NOMO-1 treated with DMSO at 0.1 percent for 48 hours (cell line): ENCODE measurements at regions not wholly inside any gene's neighbourhood (a gene's known extent, or its start where the extent isn't known, plus 50 kb on each side); places are given as distances from the start of the nearest gene placed in this dataset.

Experiments
- DNase-seq: peaks from one replicate; lab custom pipeline; 2025; ENCODE audit not compliant: unreplicated experiment; lab: John Stamatoyannopoulos, UW

DNA sequence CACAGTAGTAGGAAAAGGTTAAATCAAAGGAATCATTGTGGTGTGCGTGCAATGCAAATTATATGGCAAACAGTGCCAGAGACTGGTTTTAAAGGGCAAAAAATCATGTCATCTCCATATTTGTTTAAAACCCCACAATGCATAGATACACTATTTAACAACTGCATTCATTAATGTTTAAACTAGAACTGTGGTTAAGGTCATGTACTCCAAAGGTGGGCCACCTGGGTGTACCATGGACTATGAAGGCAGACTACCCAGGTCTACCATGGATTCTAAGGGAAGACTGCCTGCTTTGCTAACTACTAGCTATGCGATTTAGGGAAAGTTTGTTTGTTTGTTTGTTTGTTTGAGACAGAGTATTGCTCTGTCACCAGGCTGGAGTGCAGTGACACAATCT is 356.3 kb downstream of the ZEB2 start:
- DNase-seq, result no peak

DNA sequence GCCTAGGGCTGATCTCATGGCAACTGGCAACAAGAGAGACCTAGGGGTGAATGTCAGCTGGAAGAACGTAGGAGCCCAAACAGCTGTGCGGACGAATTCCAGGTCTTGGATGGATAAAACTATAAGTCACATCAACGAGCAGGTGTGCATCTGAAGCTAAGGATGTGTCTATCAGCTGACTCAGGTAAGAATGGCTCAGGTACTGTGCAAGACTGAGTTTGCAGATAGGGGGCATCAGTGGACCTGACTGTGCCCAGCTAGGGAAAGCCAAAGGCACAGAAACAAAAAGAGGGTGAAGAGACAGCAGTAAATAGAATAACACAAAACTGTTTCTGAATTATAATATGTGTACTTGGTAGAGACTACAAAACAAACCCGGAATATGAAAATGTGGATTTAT is 357.3 kb downstream of the ZEB2 start:
- DNase-seq, result no peak

DNA sequence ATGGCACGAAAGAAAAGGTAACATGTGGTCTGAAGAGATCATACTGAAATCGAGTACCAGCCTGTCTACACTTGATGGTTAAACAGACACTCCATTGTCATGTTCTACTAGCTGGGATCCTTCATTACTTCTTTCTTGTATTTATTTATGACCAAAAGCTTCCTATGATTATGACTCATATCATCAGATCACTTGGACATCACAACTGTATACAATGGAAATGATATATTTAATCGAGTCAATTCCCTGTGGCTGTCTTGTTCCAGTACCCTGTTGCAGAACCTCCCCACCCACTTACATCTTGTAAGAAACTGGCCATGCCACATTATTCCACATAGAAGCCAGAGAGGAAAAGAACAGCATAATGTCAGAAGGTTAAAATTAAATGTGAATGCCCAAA is 358.9 kb downstream of the ZEB2 start:
- no peak for DNase-seq

DNA sequence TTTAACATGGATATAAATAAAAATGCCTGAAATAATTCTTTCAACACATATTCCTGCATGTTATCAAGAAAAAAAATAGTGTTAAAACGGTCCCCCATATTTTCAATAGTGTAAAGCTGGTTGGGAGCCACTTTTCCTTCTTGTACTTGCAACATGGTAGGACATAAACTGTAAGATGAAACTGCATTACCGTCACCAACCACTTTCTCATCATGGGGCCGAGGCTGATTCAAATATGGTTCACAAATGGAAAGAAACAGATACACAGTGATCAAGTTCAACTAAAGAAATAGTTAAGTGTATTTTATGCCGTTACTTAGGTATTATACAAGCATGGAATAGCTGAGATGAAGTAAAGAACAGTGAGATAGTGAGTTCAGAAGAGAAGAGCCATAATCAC is 360.7 kb downstream of the ZEB2 start:
- no peak for DNase-seq

DNA sequence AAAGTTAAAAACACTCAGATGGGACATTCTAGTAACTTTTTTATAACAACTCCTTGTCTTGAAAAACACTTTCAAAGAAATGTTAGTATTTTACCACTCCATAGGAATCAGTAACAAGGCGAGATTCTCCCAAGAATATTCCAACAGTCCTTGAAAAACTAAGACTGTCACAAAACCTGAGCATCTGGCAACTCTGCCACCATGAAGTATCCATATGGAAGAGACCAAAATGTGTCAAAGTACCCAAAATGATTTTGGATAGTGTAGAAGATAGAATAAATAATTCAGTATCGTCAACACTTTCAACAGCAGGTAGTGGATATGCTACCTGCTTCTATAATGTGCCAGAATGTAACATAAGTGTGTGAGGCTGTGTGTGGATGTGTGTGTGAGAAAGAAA is 361.8 kb downstream of the ZEB2 start:
- DNase-seq, result no peak

DNA sequence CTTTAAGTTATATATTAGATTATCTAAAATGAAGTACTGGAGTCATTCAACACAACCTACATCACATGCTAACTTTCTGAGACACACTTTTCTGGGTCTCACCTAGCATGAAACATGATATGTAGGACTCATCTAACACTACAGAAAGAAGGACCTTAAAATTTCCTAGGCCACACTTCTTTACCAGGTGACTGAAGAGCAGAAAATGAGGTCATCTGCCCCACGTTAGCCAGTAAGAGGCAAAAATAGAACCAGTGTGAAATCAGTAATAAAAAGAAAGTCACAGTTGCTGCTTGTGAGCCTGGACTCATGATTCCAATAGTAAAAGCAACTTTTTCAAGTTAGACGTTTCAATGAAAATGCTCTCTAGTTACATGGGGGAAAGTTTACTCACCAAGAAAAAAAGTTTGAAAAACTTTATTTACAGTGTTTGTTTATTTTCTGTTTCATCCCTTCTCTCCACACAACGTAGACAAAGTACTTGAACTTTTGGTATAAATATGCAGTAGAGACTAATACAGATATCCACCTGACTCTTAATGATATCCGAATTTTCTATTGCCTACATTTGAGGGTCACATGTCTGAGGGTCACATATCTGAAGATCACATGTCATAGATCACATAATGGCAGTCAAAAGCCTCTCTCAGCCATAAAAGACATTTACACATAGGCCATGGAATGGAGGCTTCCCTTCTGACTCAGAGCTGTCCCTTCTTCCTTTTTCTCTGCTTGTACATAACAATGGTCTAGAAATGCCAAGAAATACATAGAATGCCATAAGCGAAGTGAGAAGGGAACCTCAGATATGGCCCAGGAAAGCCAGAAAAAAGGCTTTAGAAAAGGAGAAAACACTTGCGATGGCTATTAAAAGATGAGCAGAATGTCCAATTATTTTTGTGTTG is 362.9 kb downstream of the ZEB2 start:
- no peak for DNase-seq

DNA sequence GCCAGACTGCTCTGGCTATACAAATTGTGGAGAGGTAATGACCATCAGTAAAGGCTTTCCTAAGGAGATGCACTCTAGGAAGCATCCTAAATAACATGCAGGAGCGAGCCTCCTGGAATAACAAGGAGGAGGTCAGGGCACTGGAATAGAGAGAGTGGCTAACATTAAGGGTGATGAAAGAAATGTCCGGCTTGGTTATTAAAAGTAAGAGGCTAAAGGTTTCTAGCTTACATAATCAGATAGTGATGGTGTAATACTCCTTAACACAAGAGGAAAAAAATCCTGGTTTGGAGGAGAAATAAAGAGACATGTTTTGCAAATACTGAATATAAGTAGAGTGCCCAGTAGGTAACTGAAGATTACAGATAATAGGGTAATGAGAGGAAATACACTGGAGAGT is 365.7 kb downstream of the ZEB2 start:
- DNase-seq, result no peak

DNA sequence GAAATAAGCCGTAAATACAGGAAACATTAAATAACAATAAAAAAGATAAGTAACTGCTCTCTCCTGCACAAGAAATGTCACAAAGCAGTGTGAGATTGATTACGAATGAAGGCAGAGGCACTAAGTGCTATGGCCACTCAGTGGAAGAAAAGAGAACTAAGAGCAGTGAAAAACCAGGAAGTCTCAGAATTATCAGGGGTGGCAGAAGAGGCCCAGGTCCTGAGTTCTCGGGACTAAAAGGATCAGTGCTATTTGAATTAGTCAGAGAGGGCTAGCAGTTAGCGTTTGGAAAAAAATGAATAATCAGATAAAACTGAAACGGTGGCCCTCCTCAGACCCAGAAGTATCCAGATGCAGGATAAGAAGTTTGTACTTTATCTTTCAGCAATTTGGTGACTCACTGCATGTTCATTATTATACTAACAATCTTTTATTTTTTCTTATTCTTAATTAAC is 367.1 kb downstream of the ZEB2 start:
- DNase-seq, result peak; percentile 75

DNA sequence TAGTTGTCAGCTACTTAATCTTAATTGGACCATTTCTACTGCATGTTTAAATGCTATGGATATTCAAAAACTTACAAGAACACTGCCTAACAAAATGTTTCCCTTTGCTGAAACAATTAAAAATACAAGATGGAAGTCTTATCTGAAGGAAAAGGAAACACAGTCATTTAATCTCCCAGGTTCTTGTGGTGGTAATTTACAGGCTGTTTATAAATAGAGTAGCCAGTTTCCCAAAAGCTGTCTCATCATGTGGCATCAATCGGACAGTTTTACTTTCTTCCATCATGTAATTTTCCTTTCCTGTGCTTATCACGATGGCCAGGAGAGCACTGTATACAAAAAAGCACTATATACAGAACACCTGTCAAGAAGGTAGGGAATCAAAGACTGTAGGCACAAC is 368.1 kb downstream of the ZEB2 start:
- no peak for DNase-seq

DNA sequence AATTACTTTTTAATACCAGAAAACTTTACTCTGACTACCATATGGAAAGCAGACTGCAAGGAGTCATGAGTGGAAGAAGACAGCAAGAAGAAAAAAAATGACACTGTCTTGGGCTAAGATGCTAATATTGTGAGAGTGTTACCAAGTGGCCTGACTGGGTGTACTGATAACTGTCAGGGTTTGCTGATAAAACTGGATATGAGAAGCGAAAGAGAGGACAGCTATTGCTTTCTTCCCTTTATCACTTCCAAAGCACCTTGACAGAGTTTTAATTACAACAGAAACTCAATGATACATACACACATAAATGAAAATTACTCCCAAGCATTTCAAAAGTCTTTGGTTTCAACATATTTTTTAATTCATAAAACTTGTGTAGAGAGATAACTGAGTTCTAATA is 368.5 kb downstream of the ZEB2 start:
- no peak for DNase-seq

DNA sequence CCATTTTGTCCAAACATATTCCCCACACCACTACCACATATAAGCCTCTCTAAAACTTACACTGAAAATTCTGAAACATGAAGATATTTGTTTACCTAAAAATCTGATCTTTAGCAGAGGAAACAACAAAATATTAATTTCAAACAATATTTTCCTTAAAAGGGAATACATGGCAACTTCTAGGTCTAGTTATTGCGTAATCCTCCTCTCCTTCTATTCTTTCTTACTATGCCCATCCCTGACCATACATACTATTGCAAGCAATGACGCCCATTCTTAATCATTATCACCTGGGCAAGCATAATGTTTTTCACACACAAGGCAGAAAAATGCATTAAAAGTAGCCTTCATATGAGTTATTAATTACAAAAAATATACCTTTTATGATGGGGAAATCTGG is 372.6 kb downstream of the ZEB2 start:
- DNase-seq, result no peak

DNA sequence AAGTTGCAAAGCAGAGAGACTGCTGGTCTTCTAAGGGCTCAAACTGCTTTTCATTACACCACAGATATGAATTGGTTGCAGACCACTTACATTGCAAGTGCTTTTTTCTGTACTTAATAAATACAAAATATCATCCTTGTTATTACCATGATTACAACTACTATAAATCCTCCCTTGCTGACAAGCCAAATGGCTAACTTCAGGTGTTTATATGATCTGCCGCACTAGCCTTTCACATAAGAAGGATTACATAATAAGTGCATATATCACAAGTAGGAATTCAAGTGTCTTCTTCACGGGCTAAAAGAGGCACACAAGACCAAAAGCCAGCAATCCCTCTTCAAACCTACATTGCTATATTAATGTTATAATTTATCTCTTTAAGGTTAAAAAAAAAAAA is 373.0 kb downstream of the ZEB2 start:
- DNase-seq, result no peak

DNA sequence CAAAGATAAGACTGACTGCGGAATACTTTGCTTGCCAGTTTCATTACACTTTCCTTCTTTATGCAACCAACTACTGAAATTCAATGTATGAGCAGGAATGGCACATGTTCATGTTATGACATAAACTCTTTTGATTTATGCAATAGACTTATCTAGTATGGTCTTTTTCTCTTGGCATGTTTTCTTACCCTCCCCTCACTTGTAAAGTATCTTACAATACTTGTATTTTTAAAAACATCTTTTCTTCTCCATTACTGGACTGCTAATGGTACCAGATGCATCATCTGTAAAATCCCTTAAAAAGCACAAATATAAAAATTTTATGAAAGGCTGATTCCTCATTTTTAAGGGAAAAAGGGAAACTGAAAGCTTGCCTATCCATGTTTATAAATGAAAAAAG is 373.8 kb downstream of the ZEB2 start:
- DNase-seq, result no peak

DNA sequence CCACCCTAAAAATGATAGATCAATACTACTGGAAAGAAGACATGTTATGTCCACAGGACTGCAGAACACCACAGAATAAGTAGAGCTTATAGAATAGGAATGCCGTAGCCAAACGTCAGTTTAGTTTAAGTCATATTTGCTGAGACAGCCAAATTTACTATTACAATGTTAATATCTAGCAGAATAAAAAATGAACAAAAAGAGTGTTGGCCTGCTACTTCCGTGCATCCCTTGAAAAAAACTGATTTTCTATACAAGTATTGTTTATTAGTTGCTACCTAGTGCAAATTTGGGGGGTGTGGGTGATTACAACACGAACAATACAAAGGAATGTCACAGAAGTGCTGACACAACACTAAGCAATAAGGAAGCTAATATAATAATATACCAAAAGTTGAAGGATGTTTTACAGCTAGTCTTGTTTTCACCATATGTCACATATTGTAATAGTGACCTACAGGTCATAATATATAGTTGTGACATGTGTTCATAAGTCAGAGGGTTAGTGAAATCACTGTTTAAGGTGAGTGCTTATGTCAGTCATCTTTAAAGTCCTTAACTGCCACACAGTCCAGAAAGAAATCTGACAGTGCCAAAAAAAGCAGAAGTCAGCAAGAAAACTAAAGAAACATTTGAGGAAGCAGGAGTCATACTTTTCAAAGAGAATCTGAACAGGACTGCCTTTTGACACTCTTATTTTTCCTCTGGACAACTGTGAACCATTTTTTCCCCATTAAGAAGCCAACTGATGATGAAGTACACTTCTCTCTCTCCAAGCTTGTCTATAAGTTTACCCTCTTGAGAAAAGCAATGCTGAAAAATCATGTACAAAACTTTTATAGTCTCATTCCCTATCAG is 376.4 kb downstream of the ZEB2 start:
- DNase-seq, result peak; percentile 89

DNA sequence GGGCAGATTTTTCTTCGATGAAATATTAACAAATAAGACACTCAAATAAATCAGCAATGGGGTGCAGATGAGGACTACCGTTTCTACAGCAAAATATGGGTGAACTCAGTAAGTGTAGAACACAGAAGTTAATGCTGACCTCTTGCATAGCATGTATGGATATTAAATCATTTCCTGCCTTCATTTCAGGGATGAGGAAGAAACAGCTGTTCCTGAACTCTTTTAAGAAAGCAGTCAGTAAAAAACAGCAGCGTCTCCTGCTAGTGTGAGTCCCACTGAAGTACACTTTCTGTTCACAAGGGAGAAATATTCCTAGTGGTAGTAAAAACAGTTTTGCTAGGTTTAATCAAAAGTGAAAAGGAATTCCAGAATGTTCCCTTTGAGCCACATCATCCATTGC is 379.0 kb downstream of the ZEB2 start:
- DNase-seq, result no peak

DNA sequence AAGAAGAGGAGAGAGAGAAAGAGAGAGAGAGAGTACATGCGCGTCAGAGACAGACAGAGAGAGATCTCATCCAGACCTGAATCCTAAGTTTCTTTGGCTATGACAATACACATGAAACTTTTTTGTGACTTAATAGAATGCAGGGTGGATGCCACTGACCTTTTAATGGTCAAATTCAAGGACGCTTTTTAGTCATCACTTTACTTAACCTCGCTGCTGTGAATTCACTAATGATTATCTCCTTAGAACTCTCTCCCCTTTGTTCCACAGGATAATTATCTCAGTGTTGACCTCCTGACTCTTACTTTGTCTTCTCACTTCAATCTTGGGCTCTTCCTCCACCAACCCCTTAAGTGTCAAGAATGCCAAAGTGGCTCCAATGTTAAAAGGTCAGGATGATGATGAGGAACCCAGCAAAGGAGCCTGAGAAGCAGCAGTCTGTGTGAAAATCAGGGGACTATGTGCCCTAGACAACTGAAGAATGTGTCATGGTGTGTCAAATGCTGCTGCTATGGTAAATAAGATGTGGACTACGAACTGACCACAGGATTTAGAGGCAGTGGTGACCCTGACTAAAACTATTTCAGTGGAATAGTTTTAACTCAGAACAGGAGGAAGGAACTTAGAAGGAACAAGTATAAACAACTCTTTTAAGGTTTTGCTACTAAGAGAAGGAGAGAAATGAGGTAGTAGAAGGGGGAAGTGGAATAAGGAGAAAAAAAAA is 382.1 kb downstream of the ZEB2 start:
- peak; percentile 49 for DNase-seq

DNA sequence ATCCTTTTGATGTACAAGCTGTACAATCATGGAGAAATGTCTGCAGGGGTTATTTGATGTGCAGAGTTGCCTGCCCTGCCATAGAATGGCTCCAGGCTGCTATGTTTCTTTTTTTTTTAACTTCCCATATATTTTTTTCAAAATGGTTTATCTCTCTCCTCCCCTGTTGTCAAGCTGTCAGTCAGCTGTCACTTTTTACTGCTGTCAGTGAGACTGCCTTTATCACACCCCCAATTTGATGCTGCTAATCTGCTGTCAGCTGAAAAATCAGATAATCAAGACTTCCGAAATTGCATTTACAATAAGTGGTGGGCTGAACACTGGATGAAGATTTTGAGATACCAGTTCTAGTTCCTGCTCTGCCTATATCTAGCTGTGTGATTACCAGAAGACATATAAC is 382.6 kb downstream of the ZEB2 start:
- no peak for DNase-seq

DNA sequence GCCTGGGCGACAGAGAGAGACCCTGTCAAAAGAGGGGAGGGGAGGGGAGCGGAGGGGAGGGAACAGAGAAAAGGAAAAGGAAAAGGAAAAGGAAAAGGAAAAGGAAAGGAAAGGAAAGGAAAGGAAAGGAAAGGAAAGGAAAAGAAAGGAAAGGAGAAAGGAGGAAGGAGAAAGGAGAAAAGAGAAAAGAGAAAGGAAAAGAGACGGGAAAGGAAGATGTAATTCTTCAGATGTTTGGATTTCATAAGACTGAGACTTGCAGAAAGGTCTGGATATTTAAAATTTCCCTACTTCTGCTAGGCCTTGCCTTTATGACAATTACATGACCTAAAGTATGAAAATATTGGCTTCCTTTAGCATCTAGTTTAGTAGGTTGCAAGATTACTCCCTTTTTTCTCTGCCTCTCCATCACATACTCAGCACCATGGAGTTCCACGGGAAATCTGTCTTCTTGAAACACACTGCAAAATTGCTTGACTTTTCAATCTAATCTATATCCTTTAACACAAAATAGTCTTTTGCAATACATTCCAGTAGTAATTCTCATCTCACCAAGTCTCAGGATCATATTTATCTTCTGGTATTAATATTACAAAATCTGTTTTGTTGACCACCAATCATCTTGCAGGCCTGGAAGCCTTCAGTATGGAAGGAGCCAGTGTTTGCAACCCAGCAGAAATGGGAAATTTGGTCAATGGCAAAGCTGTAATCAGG is 383.5 kb downstream of the ZEB2 start:
- DNase-seq, result no peak

DNA sequence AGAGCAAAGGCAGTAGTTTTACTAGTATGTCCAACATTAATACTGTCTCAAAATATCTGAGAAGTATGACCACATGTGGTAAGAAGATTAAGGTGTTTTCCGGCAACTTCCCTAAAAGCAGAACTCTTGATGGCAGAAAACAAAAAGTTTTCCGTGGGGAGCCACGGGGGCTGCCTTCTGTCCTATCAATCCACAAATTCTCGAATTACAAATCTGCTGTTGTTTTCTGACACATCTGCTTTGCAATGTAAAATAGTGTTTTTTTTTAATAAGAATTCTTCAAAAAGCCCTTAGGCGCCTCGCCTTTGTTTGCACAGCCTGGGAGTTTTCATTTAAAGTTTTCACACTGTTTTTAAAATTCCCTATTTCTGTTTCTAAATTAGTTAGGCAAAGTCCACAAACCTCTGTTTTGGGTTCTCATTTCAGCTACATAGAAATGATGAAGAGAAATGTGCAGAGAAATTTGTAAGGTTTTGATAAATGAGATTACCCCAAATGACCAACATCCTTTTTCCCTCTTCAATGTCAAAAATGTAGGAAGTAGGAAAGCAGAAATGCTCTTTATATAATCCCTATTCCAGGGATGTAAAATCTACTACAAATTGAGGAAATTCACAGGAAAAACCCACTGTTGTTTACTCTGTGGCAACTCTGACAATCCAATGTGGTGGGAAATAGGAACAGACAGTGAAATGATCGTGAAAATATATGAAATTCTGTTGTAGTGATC is 385.8 kb downstream of the ZEB2 start:
- no peak for DNase-seq

DNA sequence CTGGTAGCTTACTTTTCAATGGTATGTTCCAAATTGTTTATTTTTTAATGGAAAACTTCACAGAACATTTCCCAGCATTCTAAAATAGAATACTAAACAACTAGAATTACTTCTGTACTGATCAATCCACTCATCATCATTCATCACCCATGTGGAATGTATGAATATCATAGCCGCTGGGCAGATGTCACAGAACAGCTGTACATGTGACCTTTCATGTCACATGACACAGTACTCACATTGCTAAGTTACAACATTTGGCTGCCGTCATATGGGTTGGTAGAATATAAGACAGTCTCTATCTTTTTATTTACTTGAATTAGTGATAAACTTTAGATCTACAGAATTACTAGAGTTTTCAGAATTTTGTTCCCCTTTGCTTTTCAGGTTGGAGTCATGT is 387.6 kb downstream of the ZEB2 start:
- no peak for DNase-seq
